GM19238 (cell line): ENCODE measurements at regions not wholly inside any gene's neighbourhood (a gene's known extent, or its start where the extent isn't known, plus 50 kb on each side); places are given as distances from the start of the nearest gene placed in this dataset.

Experiments
- DNase-seq: peaks from one replicate; pipeline ENCODE4 v3.0.0; 2011; ENCODE audit warnings: low spot score; ENCODE audit not compliant: insufficient read length

GRCh38 chr1:173420330-173420806, 56.8 kb upstream of the PRDX6 start:
- DNase-seq = no peak

- DNase-seq = no peak
Measured at GRCh38 chr1:173421286-173421685, 55.8 kb upstream of the PRDX6 start.

DNA sequence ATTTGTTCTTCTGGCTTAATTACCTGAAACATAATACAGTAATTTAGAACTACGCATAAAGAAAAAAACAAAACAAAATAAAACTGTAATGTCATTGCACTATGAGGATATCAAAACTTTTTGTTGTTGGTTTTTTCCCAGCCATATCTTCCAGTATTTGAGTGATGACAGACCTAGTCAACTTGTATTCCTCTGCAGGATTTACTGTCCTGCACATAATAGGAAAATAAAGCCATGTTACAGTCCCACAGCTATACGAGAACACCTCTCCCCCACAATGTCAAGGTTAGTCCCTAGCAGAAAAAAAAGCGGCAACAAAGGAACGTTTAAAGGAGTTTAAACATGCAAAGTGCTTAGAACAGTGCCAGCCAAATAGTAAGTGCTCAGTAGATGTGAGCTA, 55.3 kb upstream of the PRDX6 start:
- no peak for DNase-seq

DNA sequence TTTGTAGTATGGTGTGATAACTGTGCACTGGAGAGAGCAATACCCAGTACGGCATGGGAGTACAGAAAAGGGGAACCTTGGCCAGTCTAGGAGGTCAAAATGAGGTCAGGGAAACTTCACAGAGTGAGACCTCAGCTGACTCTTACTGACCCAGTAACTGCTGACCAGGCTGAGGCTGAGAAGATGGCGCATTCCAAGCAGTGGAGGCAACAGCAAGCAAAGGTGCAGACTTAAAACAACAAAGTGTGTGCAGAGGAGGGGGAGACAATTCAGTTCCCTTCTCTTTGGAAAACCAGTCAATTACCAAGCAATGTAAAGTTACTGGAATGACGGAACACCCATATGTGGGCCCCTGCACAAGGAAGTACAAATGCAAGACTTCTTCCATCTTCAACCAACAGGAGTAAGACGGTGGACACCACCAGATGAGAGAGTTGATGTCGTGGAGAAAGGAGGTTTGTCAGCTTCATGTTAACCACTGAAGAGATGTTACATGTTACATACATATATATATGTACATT, 54.6 kb upstream of the PRDX6 start:
- no peak for DNase-seq

- no peak for DNase-seq
Measured at GRCh38 chr1:173423291-173423690, 53.8 kb upstream of the PRDX6 start.

- DNase-seq = no peak
Measured at GRCh38 chr1:173424143-173424542, 53.0 kb upstream of the PRDX6 start.

- DNase-seq = no peak
Measured at GRCh38 chr1:173424782-173425407, 52.2 kb upstream of the PRDX6 start.

- no peak for DNase-seq
Measured at GRCh38 chr1:173426057-173426456, 51.1 kb upstream of the PRDX6 start.

DNA sequence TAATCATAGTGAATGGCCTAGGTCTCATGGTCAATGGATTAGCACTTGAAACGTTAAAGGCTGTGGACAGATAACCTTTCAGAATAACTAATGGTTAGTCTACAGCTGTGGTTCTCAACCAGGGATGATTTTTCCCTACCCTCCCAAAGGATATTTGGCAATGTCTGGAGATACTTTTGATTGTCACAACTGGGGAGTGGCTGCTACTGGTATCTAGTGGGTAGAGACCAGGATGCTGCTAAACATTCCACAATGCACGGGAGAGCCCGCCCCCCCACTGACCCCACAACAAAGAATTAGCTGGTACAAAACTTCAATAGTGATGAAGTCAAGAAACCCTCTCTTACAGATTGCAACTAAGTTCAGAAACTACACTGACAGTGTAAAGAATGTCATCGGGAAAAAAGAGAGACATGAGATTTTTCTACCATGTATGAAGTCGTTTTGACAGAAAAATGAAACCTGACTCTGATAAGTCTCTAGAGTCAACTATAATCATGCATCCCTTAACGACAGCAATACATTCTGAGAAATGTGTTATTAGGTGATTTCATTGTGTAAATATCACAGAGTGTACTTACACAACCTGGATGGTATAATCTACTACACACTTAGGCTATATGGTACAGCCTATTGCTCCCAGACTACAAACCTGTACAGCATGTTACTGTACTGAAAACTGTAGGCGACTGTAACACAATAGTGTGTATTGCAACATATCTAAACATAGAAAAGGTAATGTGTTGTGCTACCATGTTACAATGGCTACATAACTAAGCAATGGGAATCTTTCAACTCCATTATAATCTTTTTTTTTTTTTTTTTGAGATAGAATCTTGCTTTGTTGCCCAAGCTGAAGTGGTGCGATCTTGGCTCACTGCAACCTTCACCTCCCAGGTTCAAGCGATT, 49.7 kb upstream of the PRDX6 start:
- no peak for DNase-seq
